ENCODE measurements at regions not wholly inside any gene's neighbourhood (a gene's known extent, or its start where the extent isn't known, plus 50 kb on each side); places are given as distances from the start of the nearest gene placed in this dataset.
"Not testable (repeated sequence)": the region's sequence is repeated elsewhere in the genome, so short reads cannot be mapped to it uniquely, and the experiment has no call there.

DNA sequence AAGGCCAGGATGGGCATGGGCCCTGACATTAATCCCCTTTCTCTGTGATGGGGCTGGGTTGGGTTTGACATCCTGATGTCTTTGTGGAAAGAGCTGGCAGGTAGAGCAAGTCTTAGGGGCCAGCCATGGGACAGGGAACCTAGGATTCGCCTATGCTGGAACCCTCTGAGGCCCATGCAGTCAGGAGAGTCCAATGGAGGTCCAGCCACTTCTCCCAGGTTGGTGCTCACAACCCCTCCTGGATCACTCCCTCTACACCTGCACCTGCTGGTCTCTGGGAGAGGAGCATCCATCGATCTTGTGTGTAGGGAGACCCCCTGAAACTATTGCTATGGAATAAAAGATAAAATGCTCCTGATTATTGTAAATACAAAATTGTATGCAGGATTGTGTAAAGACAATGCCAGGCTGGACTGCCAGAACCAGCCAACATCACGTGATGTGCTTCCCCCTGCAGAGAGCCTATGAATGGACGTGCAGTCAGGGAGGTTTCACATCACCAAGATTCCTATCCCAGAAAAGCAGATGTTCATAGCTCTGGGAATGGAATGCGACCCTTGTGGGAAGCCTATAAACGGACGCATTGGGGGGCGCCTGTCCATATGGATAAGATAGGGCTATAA, 87.7 kb downstream of the ALG10 start:
- TF ChIP-seq, protein P1, sequence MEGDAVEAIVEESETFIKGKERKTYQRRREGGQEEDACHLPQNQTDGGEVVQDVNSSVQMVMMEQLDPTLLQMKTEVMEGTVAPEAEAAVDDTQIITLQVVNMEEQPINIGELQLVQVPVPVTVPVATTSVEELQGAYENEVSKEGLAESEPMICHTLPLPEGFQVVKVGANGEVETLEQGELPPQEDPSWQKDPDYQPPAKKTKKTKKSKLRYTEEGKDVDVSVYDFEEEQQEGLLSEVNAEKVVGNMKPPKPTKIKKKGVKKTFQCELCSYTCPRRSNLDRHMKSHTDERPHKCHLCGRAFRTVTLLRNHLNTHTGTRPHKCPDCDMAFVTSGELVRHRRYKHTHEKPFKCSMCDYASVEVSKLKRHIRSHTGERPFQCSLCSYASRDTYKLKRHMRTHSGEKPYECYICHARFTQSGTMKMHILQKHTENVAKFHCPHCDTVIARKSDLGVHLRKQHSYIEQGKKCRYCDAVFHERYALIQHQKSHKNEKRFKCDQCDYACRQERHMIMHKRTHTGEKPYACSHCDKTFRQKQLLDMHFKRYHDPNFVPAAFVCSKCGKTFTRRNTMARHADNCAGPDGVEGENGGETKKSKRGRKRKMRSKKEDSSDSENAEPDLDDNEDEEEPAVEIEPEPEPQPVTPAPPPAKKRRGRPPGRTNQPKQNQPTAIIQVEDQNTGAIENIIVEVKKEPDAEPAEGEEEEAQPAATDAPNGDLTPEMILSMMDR (IDR thresholded peaks at IDR 0.05), result not testable (repeated sequence)
- TF ChIP-seq POLR2A (IDR thresholded peaks at IDR 0.05), result not testable (repeated sequence)

Data from body of pancreas (tissue), 4 donors.